ENCODE measurements at regions not wholly inside any gene's neighbourhood (a gene's known extent, or its start where the extent isn't known, plus 50 kb on each side); places are given as distances from the start of the nearest gene placed in this dataset.
"Not testable (repeated sequence)": the region's sequence is repeated elsewhere in the genome, so short reads cannot be mapped to it uniquely, and the experiment has no call there.

GRCh38 chrX:1779626-1780025, 164.8 kb downstream of the ASMT start:
- no peak for DNase-seq

- DNase-seq, result no peak
Measured at GRCh38 chrX:1781766-1782165, 166.9 kb downstream of the ASMT start.

GRCh38 chrX:1784773-1785172, 169.9 kb downstream of the ASMT start:
- DNase-seq, result no peak

- no peak for DNase-seq
Measured at GRCh38 chrX:1788300-1788911, 173.5 kb downstream of the ASMT start.

- DNase-seq, result no peak
Measured at GRCh38 chrX:1792636-1793035, 177.8 kb downstream of the ASMT start.

GRCh38 chrX:1794586-1794985, 179.7 kb downstream of the ASMT start:
- DNase-seq, result no peak

- no peak for DNase-seq
Measured at GRCh38 chrX:1802912-1803311, 188.1 kb downstream of the ASMT start.

- no peak for DNase-seq
Measured at GRCh38 chrX:1803741-1804140, 188.9 kb downstream of the ASMT start.

- DNase-seq, result no peak
Measured at GRCh38 chrX:1807301-1807731, 192.5 kb downstream of the ASMT start.

- DNase-seq, result no peak
Measured at GRCh38 chrX:1809581-1809980, 194.7 kb downstream of the ASMT start.

GRCh38 chrX:1813809-1814208, 198.9 kb downstream of the ASMT start:
- DNase-seq, result peak; percentile 18

- DNase-seq, result no peak
Measured at GRCh38 chrX:1815456-1816175, 200.8 kb downstream of the ASMT start.

GRCh38 chrX:1816387-1816982, 201.6 kb downstream of the ASMT start:
- DNase-seq, result not testable (repeated sequence)

- no peak for DNase-seq
Measured at GRCh38 chrX:1821846-1822245, 207.0 kb downstream of the ASMT start.

GRCh38 chrX:1824855-1825254, 210.0 kb downstream of the ASMT start:
- no peak for DNase-seq

- no peak for DNase-seq
Measured at GRCh38 chrX:1833656-1834360, 218.9 kb downstream of the ASMT start.

GRCh38 chrX:1835056-1835455, 220.2 kb downstream of the ASMT start:
- DNase-seq, result no peak

GRCh38 chrX:1836683-1837082, 221.8 kb downstream of the ASMT start:
- no peak for DNase-seq

GRCh38 chrX:1841746-1842145, 226.9 kb downstream of the ASMT start:
- no peak for DNase-seq

GRCh38 chrX:1847000-1847399, 232.1 kb downstream of the ASMT start:
- DNase-seq, result not testable (repeated sequence)

- not testable (repeated sequence) for DNase-seq
Measured at GRCh38 chrX:1847790-1848189, 232.9 kb downstream of the ASMT start.

GRCh38 chrX:1851527-1851926, 236.7 kb downstream of the ASMT start:
- no peak for DNase-seq

- no peak for DNase-seq
Measured at GRCh38 chrX:1852082-1852481, 237.2 kb downstream of the ASMT start.

GRCh38 chrX:1853447-1853846, 238.6 kb downstream of the ASMT start:
- no peak for DNase-seq
